Bronchial epithelial cell (primary cell): ENCODE measurements at regions not wholly inside any gene's neighbourhood (a gene's known extent, or its start where the extent isn't known, plus 50 kb on each side); places are given as distances from the start of the nearest gene placed in this dataset.

Experiments
- DNase-seq: peaks from one replicate; pipeline ENCODE4 v3.0.0-alpha.2; 2010; ENCODE audit warnings: low read depth
- FAIRE-seq: peaks from 2 replicates; lab custom pipeline; 2011; peaks lifted over from hg19 to GRCh38; lab: Jason Lieb, UNC
- H3K27me3 ChIP-seq: 2 replicates; pipeline ENCODE4 v1.5.1; 2011; ENCODE audit warnings: low read length; ENCODE audit not compliant: control insufficient read depth, insufficient read depth
- H3K36me3 ChIP-seq: 2 replicates; pipeline ENCODE4 v1.5.1; 2011; ENCODE audit warnings: low read length; ENCODE audit not compliant: control insufficient read depth, insufficient read depth
- H3K4me3 ChIP-seq: 2 replicates; pipeline ENCODE4 v1.5.1; 2011; ENCODE audit warnings: mild to moderate bottlenecking, low read depth, low read length, control low read depth
- TF ChIP-seq, protein P1 (sequence below): IDR thresholded peaks from 2 replicates; pipeline ENCODE4 v1.5.1; 2011; ENCODE audit warnings: mild to moderate bottlenecking, moderate library complexity, low read length, control low read depth, inconsistent platforms; ENCODE audit not compliant: insufficient read depth, severe bottlenecking

DNA sequence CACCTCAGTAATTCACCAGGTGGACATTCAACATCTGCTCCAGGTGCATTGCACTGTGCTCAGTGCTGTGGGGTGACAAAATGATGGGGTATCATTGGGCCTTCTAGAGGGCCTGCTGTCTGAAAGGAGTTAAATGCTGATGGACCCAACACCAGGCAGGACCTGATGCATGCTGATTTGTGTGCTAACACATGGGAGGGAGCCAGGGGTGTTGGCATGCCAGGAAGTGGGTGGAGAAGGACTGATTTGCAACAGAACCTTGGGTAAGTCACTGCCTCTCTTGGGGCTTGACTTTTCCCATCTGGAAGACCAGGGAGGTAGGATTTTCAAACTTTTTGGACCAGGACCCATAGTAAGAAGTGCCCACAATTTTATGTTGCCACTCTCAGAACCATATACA is 57.9 kb upstream of the CXCR4 start:
- H3K4me3 ChIP-seq: no peak overlapping the region
- DNase-seq (no peak), FAIRE-seq (no peak)
- TF ChIP-seq, protein P1, sequence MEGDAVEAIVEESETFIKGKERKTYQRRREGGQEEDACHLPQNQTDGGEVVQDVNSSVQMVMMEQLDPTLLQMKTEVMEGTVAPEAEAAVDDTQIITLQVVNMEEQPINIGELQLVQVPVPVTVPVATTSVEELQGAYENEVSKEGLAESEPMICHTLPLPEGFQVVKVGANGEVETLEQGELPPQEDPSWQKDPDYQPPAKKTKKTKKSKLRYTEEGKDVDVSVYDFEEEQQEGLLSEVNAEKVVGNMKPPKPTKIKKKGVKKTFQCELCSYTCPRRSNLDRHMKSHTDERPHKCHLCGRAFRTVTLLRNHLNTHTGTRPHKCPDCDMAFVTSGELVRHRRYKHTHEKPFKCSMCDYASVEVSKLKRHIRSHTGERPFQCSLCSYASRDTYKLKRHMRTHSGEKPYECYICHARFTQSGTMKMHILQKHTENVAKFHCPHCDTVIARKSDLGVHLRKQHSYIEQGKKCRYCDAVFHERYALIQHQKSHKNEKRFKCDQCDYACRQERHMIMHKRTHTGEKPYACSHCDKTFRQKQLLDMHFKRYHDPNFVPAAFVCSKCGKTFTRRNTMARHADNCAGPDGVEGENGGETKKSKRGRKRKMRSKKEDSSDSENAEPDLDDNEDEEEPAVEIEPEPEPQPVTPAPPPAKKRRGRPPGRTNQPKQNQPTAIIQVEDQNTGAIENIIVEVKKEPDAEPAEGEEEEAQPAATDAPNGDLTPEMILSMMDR: no peak
- no peaks in the 10 kb centered on the region for H3K27me3 ChIP-seq
- H3K36me3 ChIP-seq: no peaks in the 10 kb centered on the region

DNA sequence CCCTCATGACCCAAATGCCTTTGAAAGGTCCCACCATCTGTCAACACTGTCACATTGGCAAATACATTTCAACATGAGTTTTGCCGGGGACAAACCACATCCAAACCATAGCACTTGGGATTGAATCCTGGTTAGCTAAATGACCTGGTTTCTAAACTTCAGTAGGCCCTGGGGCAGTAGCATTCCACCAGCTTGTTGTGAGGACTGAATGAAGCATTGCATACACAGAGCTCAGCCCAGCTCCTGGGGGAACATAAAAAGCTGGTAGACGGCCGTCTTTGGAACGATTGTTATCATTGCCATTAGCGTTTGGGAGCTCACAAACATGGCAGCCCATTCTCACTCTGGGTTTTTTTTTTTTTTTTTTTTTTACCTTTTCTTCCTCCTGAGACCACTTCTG is 57.5 kb upstream of the CXCR4 start:
- no peaks in the 10 kb centered on the region for H3K36me3 ChIP-seq
- no peak overlapping the region for H3K4me3 ChIP-seq
- DNase-seq (no peak), FAIRE-seq (no peak)
- no peaks in the 10 kb centered on the region for H3K27me3 ChIP-seq
- TF ChIP-seq, protein P1: no peak

DNA sequence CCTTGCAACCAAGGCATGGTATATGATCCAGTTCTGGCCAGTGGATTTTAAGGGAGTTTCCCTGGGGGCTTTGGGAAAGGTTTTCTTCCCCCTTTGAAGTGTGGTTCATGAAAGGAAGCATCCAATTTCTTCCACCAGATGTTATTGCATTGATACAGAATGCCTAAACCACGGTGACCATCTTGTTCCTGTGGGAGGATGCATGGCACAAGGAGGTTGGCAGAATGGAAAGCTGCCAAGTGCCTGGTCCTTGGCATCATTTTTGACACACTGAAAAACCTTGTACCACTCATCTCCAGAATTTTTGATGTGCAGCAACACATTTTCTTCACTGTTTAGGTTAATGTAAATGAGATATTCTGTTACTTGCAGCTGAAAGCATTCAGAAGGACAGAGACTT is 55.2 kb upstream of the CXCR4 start:
- DNase-seq (no peak), FAIRE-seq (no peak)
- no peaks in the 10 kb centered on the region for H3K36me3 ChIP-seq
- no peak overlapping the region for H3K4me3 ChIP-seq
- H3K27me3 ChIP-seq: no peaks in the 10 kb centered on the region
- TF ChIP-seq, protein P1: no peak

DNA sequence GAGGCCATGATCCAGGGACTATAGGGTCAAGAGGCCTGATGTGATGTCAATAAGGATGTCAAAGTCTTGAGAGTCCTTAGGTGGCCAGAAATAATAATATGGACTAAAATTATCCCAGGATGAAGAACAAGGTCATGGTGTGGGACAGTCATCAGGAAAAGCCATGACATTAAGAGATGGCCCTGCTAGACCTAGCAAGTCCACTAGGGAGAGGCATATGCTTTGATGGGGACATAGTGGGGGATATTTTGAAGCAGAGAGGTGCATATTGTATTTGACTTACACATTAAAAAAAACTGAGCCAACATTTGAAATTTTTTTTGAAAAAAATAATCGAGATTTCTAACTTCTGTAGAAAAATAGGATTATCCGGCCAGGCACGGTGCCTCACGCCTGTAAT is 53.3 kb upstream of the CXCR4 start:
- no peak for DNase-seq
- no peak for FAIRE-seq
- Histone ChIP-seq H3K27me3 (no peaks in the 10 kb centered on the region), H3K36me3 (no peaks in the 10 kb centered on the region), H3K4me3 (no peak overlapping the region)
- TF ChIP-seq, protein P1: no peak

DNA sequence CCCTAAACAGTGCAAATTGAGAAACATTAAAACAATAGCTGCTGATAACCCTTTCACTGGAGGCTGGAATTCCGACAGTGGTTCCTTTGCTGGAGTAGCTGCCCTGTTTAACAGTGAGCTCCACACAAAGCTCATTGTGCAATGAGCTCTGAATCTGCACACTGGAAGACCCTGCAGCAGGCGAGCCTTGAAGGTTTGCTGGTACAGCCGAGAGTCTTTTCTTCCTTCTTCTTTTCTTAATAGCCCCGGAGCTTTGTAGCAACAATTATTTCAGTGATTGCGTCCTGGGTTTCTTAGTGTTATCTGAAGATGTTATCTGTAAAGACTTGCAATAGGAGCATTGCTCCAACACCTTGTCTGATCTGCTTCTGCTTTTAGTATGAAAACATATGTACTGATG is 50.8 kb upstream of the CXCR4 start:
- Histone ChIP-seq H3K36me3 (no peaks in the 10 kb centered on the region), H3K27me3 (no peaks in the 10 kb centered on the region), H3K4me3 (no peak overlapping the region)
- DNase-seq (no peak), FAIRE-seq (no peak)
- TF ChIP-seq, protein P1: no peak

DNA sequence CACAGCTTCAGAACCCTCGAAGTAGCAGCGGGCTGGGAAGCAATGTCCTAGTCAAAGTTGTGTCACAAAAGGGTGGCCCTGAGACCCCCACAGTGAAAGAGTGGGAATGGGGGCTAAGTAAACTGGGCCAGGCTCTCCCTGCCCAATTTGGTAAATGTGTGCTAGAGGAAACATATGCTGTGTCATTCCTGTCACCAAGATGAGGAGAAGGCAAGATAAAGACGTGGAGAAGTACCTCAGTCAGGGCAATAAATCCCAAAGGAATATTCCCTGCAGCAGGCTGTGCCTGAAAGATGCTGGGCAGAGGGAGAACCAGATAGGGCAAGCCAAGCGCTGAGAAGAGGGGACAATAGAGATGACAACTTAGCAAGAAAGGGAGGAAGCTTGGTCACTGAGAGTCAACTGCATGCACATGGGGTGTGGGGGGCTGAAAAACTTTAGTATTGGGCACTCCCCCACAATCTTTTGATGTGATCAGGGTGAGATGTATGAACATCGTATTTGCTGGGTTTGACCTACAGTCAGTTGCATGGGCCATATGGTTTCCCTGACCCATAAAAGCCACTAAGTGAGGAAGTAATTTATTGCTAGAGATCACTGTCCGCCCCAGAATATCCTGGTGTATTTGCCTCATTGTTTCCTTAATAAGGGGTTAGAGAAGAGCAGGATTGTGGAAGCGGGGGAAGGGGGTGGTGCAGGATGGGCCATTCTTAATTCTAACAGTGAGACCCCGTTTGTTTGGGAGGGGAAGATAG is 49.9 kb upstream of the CXCR4 start:
- Histone ChIP-seq H3K4me3 (no peak overlapping the region), H3K36me3 (no peaks in the 10 kb centered on the region), H3K27me3 (no peaks in the 10 kb centered on the region)
- TF ChIP-seq, protein P1: no peak
- FAIRE-seq (peak; percentile 36), DNase-seq (no peak)
